H1 (cell line): ENCODE measurements at regions not wholly inside any gene's neighbourhood (a gene's known extent, or its start where the extent isn't known, plus 50 kb on each side); places are given as distances from the start of the nearest gene placed in this dataset.

ENCODE experiments used
- CTCF ChIA-PET: fragments of 300-600 bp; sonication (Branson Sonifier 250); formaldehyde crosslinking; loops from one replicate; lab custom pipeline; 2021; ENCODE audit not compliant: partially characterized antibody; lab: Charles Lee
- POLR2A ChIA-PET: fragments of 300-600 bp; sonication (Branson Sonifier 250); formaldehyde crosslinking; loops from one replicate; lab custom pipeline; 2021; ENCODE audit warnings: inconsistent platforms; ENCODE audit not compliant: partially characterized antibody; lab: Charles Lee
- DNase-seq, 2 experiments: peaks; one replicate each; pipeline versions ENCODE4 v3.0.0 to v3.0.0-alpha.2; 2010 to 2022; ENCODE audit warnings: low spot score in 2 of 2, low read depth in 1 of 2, mixed read lengths in 1 of 2
- FAIRE-seq: peaks from 2 replicates; lab custom pipeline; 2011; peaks lifted over from hg19 to GRCh38; lab: Jason Lieb, UNC
- H2AFZ ChIP-seq: 2 replicates; pipeline ENCODE4 v1.8.1; 2012; ENCODE audit warnings: low read length, inconsistent platforms
- H2AK5ac ChIP-seq: 2 replicates; pipeline ENCODE4 v1.6.1; 2013; ENCODE audit warnings: low read depth, low read length
- H2BK120ac ChIP-seq: replicated peaks from 2 replicates; pipeline ENCODE3; 2013; ENCODE audit warnings: low read depth, low read length, inconsistent platforms
- H2BK12ac ChIP-seq: 2 replicates; pipeline ENCODE4 v1.6.1; 2013; ENCODE audit warnings: low read depth, low read length
- H2BK15ac ChIP-seq: 2 replicates; pipeline ENCODE4 v1.6.1; 2013; ENCODE audit warnings: low read length
- H2BK20ac ChIP-seq: 2 replicates; pipeline ENCODE4 v1.6.1; 2013; ENCODE audit warnings: low read length
- H2BK5ac ChIP-seq: 2 replicates; pipeline ENCODE4 v1.6.1; 2013; ENCODE audit warnings: low read depth, low read length
- H3K14ac ChIP-seq: 2 replicates; pipeline ENCODE4 v1.6.1; 2013; ENCODE audit warnings: inconsistent platforms; ENCODE audit not compliant: insufficient read length
- H3K18ac ChIP-seq: 2 replicates; pipeline ENCODE4 v1.6.1; 2013; ENCODE audit warnings: low read length; ENCODE audit errors: extremely low read depth
- H3K23ac ChIP-seq: 2 replicates; pipeline ENCODE4 v1.6.1; 2013; ENCODE audit warnings: inconsistent platforms; ENCODE audit not compliant: insufficient read length
- H3K23me2 ChIP-seq: 2 replicates; pipeline ENCODE4 v1.6.1; 2013; ENCODE audit warnings: low read depth, low read length
- H3K27ac ChIP-seq: 2 replicates; pipeline ENCODE4 v1.6.1; 2011; ENCODE audit warnings: low read depth, low read length, inconsistent platforms
- H3K27me3 ChIP-seq, 4 experiments: replicated peaks in 1 of 4; 1 replicate in 1 of 4; 2 replicates in 3 of 4; pipeline versions ENCODE4 v1.6.1 to v1.8.1; 2011 to 2013; ENCODE audit warnings: low read length in 3 of 4, mild to moderate bottlenecking in 3 of 4, inconsistent platforms in 2 of 4, mixed read lengths in 2 of 4, moderate library complexity in 1 of 4; ENCODE audit not compliant: control insufficient read depth in 3 of 4, insufficient read depth in 3 of 4; ENCODE audit errors: extremely low read depth in 1 of 4
- H3K36me3 ChIP-seq, 4 experiments: 2 replicates each; pipeline versions ENCODE4 v1.6.1 to v1.8.1; 2011 to 2013; ENCODE audit warnings: mild to moderate bottlenecking in 4 of 4, low read length in 3 of 4, moderate library complexity in 2 of 4, control low read depth in 1 of 4, inconsistent platforms in 1 of 4; ENCODE audit not compliant: insufficient read depth in 4 of 4, control insufficient read depth in 2 of 4
- H3K4ac ChIP-seq: replicated peaks from 2 replicates; pipeline ENCODE3; 2013; ENCODE audit warnings: low read length, low read depth, mixed read lengths, inconsistent platforms; ENCODE audit not compliant: insufficient read length
- H3K4me1 ChIP-seq, 4 experiments: replicated peaks in 1 of 4; 1 replicate in 1 of 4; 2 replicates in 3 of 4; pipeline versions ENCODE4 v1.6.1 to v1.8.1; 2011 to 2013; ENCODE audit warnings: low read length in 3 of 4, inconsistent platforms in 2 of 4, mixed read lengths in 1 of 4; ENCODE audit not compliant: insufficient read depth in 4 of 4, control insufficient read depth in 3 of 4
- H3K4me2 ChIP-seq, 2 experiments: 2 replicates each; pipeline versions ENCODE4 v1.6.1 to v1.8.1; 2011 to 2013; ENCODE audit warnings: low read depth in 2 of 2, low read length in 2 of 2, control low read depth in 1 of 2, inconsistent platforms in 1 of 2, mild to moderate bottlenecking in 1 of 2; ENCODE audit not compliant: insufficient read depth in 1 of 2
- H3K4me3 ChIP-seq, 4 experiments: fragments of 200-600, 300-600 bp in 1 of 4; sonication (generic), shearing (Covaris generic), sonication (Bioruptor Twin) in 1 of 4; 2 replicates each; pipeline versions ENCODE4 v1.5.1 to v1.8.1; 2011 to 2016; ENCODE audit warnings: low read length in 4 of 4, low read depth in 3 of 4, control low read depth in 2 of 4, inconsistent platforms in 2 of 4, mild to moderate bottlenecking in 2 of 4, mixed read lengths in 1 of 4, moderate library complexity in 1 of 4; ENCODE audit not compliant: insufficient read depth in 2 of 4; ENCODE audit errors: extremely low read depth in 1 of 4
- H3K56ac ChIP-seq: replicated peaks from 2 replicates; pipeline ENCODE3; 2013; ENCODE audit warnings: low read depth, mild to moderate bottlenecking, mixed read lengths, low read length, inconsistent platforms; ENCODE audit not compliant: insufficient read length
- H3K79me1 ChIP-seq: 2 replicates; pipeline ENCODE4 v1.6.1; 2013; ENCODE audit warnings: low read depth, low read length, control low read depth
- H3K79me2 ChIP-seq, 2 experiments: 2 replicates each; pipeline versions ENCODE4 v1.6.1 to v1.8.1; 2012 to 2013; ENCODE audit warnings: low read length in 2 of 2, mild to moderate bottlenecking in 2 of 2, inconsistent platforms in 1 of 2; ENCODE audit not compliant: insufficient read depth in 2 of 2, control insufficient read depth in 1 of 2
- H3K9ac ChIP-seq, 4 experiments: replicated peaks in 1 of 4; 1 replicate in 1 of 4; 2 replicates in 3 of 4; pipeline versions ENCODE4 v1.6.1 to v1.8.1; 2011 to 2013; ENCODE audit warnings: low read depth in 3 of 4, low read length in 3 of 4, control low read depth in 2 of 4, mild to moderate bottlenecking in 2 of 4, moderate library complexity in 2 of 4, inconsistent platforms in 1 of 4; ENCODE audit errors: extremely low read depth in 1 of 4
- H3K9me3 ChIP-seq, 2 experiments: 2 replicates each; pipeline versions ENCODE4 v1.6.1 to v1.8.1; 2012 to 2013; ENCODE audit warnings: mild to moderate bottlenecking in 2 of 2, moderate library complexity in 2 of 2, control low read depth in 1 of 2, inconsistent platforms in 1 of 2, low read depth in 1 of 2, low read length in 1 of 2, mixed read lengths in 1 of 2; ENCODE audit not compliant: insufficient read depth in 2 of 2
- H4K20me1 ChIP-seq, 2 experiments: replicated peaks in 1 of 2; 2 replicates each; pipeline versions ENCODE3 to v1.8.1; 2011 to 2013; ENCODE audit warnings: inconsistent platforms in 2 of 2, low read length in 2 of 2, mild to moderate bottlenecking in 1 of 2; ENCODE audit not compliant: insufficient read depth in 2 of 2, control insufficient read depth in 1 of 2
- H4K5ac ChIP-seq: 2 replicates; pipeline ENCODE4 v1.6.1; 2013; ENCODE audit warnings: low read length, low read depth, mixed read lengths, inconsistent platforms; ENCODE audit not compliant: insufficient read length
- H4K8ac ChIP-seq: 2 replicates; pipeline ENCODE4 v1.8.0; 2013; ENCODE audit warnings: mild to moderate bottlenecking, moderate library complexity, low read length, inconsistent platforms; ENCODE audit not compliant: insufficient read depth; ENCODE audit errors: extremely low read depth
- H4K91ac ChIP-seq: replicated peaks from 2 replicates; pipeline ENCODE3; 2013; ENCODE audit warnings: low read length, mixed read lengths, inconsistent platforms; ENCODE audit not compliant: insufficient read length
- ASH2L ChIP-seq: fragments of 200-600, 300-600 bp; sonication (generic); IDR thresholded peaks from one replicate; pipeline ENCODE4 v1.7.1; 2017; ENCODE audit warnings: low read length
- BCL11A ChIP-seq, 2 experiments: IDR thresholded peaks; one replicate each; pipeline ENCODE4 v1.6.1; 2011; ENCODE audit warnings: low read depth in 2 of 2, low read length in 2 of 2, mild to moderate bottlenecking in 2 of 2
- CBX8 ChIP-seq: fragments of 300-800, 300-1000 bp; sonication (generic); IDR thresholded peaks from 2 replicates; pipeline ENCODE4 v1.7.1; 2016; ENCODE audit warnings: low read depth, low read length, borderline replicate concordance
- EZH2 ChIP-seq: fragments of 200-600 bp; sonication (generic); IDR thresholded peaks from 2 replicates; pipeline ENCODE4 v1.7.1; 2012; ENCODE audit warnings: low read depth, mild to moderate bottlenecking, moderate library complexity, low read length, inconsistent platforms; ENCODE audit not compliant: severe bottlenecking
- HDAC6 ChIP-seq: IDR thresholded peaks from one replicate; pipeline ENCODE4 v1.7.1; 2012; ENCODE audit warnings: low read depth, mild to moderate bottlenecking, inconsistent platforms, low read length, moderate library complexity
- JUN ChIP-seq: IDR thresholded peaks from 2 replicates; pipeline ENCODE4 v1.6.1; 2011; ENCODE audit warnings: low read depth, mild to moderate bottlenecking, improper control_type of control experiment, low read length
- MAX ChIP-seq: IDR thresholded peaks from 2 replicates; pipeline ENCODE4 v1.6.1; 2012; ENCODE audit warnings: inconsistent platforms
- RNF2 ChIP-seq: fragments of 200-900, 300-1000 bp; sonication (generic); IDR thresholded peaks from 2 replicates; pipeline ENCODE4 v1.7.1; 2016; ENCODE audit warnings: borderline replicate concordance, low read depth, mild to moderate bottlenecking, antibody characterized with exemption, low read length; ENCODE audit not compliant: poor library complexity, severe bottlenecking; ENCODE audit errors: missing control alignments
- RXRA ChIP-seq: IDR thresholded peaks from 2 replicates; pipeline ENCODE4 v1.6.1; 2011; ENCODE audit warnings: low read depth, mild to moderate bottlenecking, low read length, moderate library complexity; ENCODE audit not compliant: insufficient read depth
- SP1 ChIP-seq: IDR thresholded peaks from 2 replicates; pipeline ENCODE4 v1.6.1; 2011; ENCODE audit warnings: low read depth, low read length
- ZNF274 ChIP-seq: IDR thresholded peaks from 2 replicates; pipeline ENCODE4 v1.7.0; 2012; ENCODE audit warnings: low read length, borderline replicate concordance; ENCODE audit errors: extremely low read depth
- WGBS, 2 experiments: shearing (Covaris generic) in 1 of 2; methylation state at CpG; one replicate each; pipeline versions ENCODE4 v1.1.6 to v1.1.7; 2013 to 2015; ENCODE audit warnings: low lambda C conversion rate in 2 of 2, mixed read lengths in 2 of 2, inconsistent platforms in 1 of 2, low coverage in 1 of 2, missing lambda C conversion rate in 1 of 2; ENCODE audit not compliant: insufficient replicate concordance in 2 of 2, insufficient coverage in 1 of 2, insufficient read length in 1 of 2; ENCODE audit errors: extremely low coverage in 1 of 2, missing lambda C conversion rate in 1 of 2; 5-methylcytosine and 5-hydroxymethylcytosine counted together
- TF ChIP-seq, protein P1 (sequence below): IDR thresholded peaks from 2 replicates; pipeline ENCODE4 v1.6.1; 2012; ENCODE audit warnings: inconsistent platforms

DNA sequence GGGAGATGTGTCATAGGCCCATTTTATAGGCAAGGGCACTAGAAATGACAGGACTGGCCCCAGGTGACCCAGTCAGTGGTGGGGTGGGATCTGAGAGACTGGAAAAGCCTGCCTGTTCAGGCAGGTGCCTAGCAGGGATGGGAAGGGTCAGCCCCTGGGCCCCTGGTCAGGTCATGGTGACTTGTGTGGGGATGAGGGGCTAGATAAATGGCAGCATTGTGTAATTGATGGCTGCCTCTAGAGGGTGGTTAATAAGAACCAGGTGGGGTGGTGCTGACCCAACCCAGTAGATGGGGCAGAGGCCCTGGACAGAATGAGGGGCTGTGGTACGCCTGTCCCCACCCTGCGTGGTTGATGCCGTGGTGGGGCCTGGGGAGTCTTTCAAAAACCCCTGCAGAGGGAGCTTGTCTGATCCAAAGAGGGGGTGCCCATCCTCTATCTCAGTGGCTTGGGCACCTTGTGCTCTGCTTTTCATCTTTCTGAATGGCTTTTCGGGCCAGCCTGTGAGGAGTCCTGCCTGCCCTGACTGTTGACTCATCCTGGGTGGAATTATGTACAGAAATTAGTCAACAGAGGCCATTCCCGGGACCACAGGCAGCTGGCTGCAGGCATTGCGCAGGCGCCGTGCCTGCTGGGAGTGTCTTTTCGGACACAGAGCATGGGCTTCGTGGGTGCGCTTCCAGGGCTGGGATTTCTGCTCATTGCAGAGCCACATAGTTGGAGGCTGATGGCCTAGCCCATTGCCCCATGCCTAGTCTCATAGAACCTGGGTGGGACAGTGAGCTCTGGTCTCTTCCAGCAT is 93.6 kb upstream of the PITX1 start:
- no peak overlapping the region for H3K14ac ChIP-seq
- no peaks in the 10 kb centered on the region for H3K36me3 ChIP-seq
- no peak overlapping the region for H2BK5ac ChIP-seq
- no peak overlapping the region for H2AFZ ChIP-seq
- no peak overlapping the region for H4K5ac ChIP-seq
- no peak for DNase-seq
- H3K56ac ChIP-seq = no peak overlapping the region
- peaks cover 0 to 4% (median 0%) of the 10 kb centered on the region in 4 experiments; a peak in 1 of 7 replicates for H3K27me3 ChIP-seq
- no peak overlapping the region for H3K9ac ChIP-seq
- no peaks in the 10 kb centered on the region for H3K79me2 ChIP-seq
- no peak overlapping the region for H2AK5ac ChIP-seq
- no peak overlapping the region for H2BK15ac ChIP-seq
- H3K4ac ChIP-seq = no peak overlapping the region
- no peak overlapping the region for H3K18ac ChIP-seq
- H3K4me2 ChIP-seq = no peak overlapping the region
- no peaks in the 10 kb centered on the region for H3K9me3 ChIP-seq
- no peaks in the 10 kb centered on the region for H3K4me1 ChIP-seq
- WGBS, 2 experiments = 99% methylated on average over 11 of the region's 11 CpGs; no CpG with 5 or more reads in 1 of the 2 experiments
- H3K79me1 ChIP-seq = no peaks in the 10 kb centered on the region
- H4K91ac ChIP-seq = no peak overlapping the region
- H2BK12ac ChIP-seq = no peak overlapping the region
- H3K4me3 ChIP-seq = no peak overlapping the region
- POLR2A ChIA-PET = no interaction called here
- no peak overlapping the region for H3K23ac ChIP-seq
- no peak overlapping the region for H4K8ac ChIP-seq
- no peaks in the 10 kb centered on the region for H3K23me2 ChIP-seq
- no peak for FAIRE-seq
- no peaks in the 10 kb centered on the region for H4K20me1 ChIP-seq
- no peak overlapping the region for H2BK20ac ChIP-seq
- H3K27ac ChIP-seq = no peak overlapping the region
- CTCF ChIA-PET = interaction anchor here (0.5 to 0.8 kb wide), 2 partner anchors 10 to 132 kb away, joined by 3 read pairs; no protein-coding TSS in a partner anchor
- no peak overlapping the region for H2BK120ac ChIP-seq
- TF ChIP-seq ASH2L (no peak), JUN (no peak), ZNF274 (no peak), RNF2 (no peak), MAX (no peak), EZH2 (no peak), BCL11A (IDR thresholded peaks at IDR 0.05; ENCODE audit: low read depth in 2 of 2, low read length in 2 of 2) (no peak), HDAC6 (no peak), CBX8 (no peak), SP1 (no peak), RXRA (no peak)
- TF ChIP-seq, protein P1, sequence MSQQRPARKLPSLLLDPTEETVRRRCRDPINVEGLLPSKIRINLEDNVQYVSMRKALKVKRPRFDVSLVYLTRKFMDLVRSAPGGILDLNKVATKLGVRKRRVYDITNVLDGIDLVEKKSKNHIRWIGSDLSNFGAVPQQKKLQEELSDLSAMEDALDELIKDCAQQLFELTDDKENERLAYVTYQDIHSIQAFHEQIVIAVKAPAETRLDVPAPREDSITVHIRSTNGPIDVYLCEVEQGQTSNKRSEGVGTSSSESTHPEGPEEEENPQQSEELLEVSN = no peak
